HepG2 (cell line): ENCODE measurements at regions not wholly inside any gene's neighbourhood (a gene's known extent, or its start where the extent isn't known, plus 50 kb on each side); places are given as distances from the start of the nearest gene placed in this dataset.

Experiments
- ATAC-seq: fragments of 200-7000 bp; cut with Tn5 transposase; 3 replicates; pipeline ENCODE4 v1.9.1; 2020; ENCODE audit warnings: mild to moderate bottlenecking, moderate library complexity
- BruUV-seq: library from RNA; stranded (reverse); fragments of 400-500 nt; replicated peaks from 2 replicates; lab custom pipeline; 2021; lab: Mats Ljungman, UMichigan
- CTCF ChIA-PET: fragments of 300-600 bp; formaldehyde crosslinking; extraction: SDS; loops from one replicate; lab custom pipeline; 2021; ENCODE audit warnings: low total read pairs, inconsistent platforms, low intra/inter-chr PET ratio; lab: Yijun Ruan, JAX
- POLR2A ChIA-PET: fragments of 350-600 bp; sonication (Branson Sonifier 250); formaldehyde crosslinking; loops from one replicate; lab custom pipeline; 2020; ENCODE audit warnings: antibody characterized with exemption, inconsistent platforms; lab: Yijun Ruan, JAX
- DNase-seq: peaks from one replicate; pipeline ENCODE4 v3.0.0-alpha.2; 2015; ENCODE audit warnings: low spot score
- FAIRE-seq: peaks from 3 replicates; lab custom pipeline; 2011; peaks lifted over from hg19 to GRCh38; lab: Jason Lieb, UNC
- H2AFZ ChIP-seq: one replicate; pipeline ENCODE4 v1.6.1; 2011; ENCODE audit warnings: low read length, inconsistent platforms
- H3K27ac ChIP-seq: fragments of 300-600 bp; 3 replicates; pipeline ENCODE4 v1.8.0; 2011; ENCODE audit warnings: mixed run types, mild to moderate bottlenecking, mixed read lengths, low read length, inconsistent platforms; ENCODE audit not compliant: insufficient read depth; ENCODE audit errors: extremely low read length
- H3K27me3 ChIP-seq, 2 experiments: fragments of 200-600 bp in 1 of 2; 2 replicates in 1 of 2; 3 replicates in 1 of 2; pipeline versions ENCODE4 v1.6.0 to v1.8.0; 2011; ENCODE audit warnings: low read length in 2 of 2, mild to moderate bottlenecking in 2 of 2, moderate library complexity in 2 of 2, inconsistent platforms in 1 of 2; ENCODE audit not compliant: insufficient read depth in 2 of 2, control insufficient read depth in 1 of 2
- H3K36me3 ChIP-seq, 2 experiments: fragments of 200-600 bp in 1 of 2; replicated peaks in 1 of 2; 2 replicates in 1 of 2; 3 replicates in 1 of 2; pipeline versions ENCODE4 v1.5.1 to v1.8.0; 2011; ENCODE audit warnings: low read length in 2 of 2, inconsistent platforms in 1 of 2; ENCODE audit not compliant: insufficient read depth in 2 of 2, control insufficient read depth in 1 of 2
- H3K4me1 ChIP-seq: 2 replicates; pipeline ENCODE4 v1.5.1; 2012; ENCODE audit warnings: low read length, inconsistent platforms; ENCODE audit not compliant: insufficient read depth
- H3K4me2 ChIP-seq: 2 replicates; pipeline ENCODE4 v1.6.0; 2011; ENCODE audit warnings: low read depth, low read length, inconsistent platforms
- H3K4me3 ChIP-seq, 3 experiments: fragments of 200-600 bp in 1 of 3; sonication (generic), shearing (Covaris generic) in 1 of 3; replicated peaks in 1 of 3; 2 replicates each; pipeline ENCODE4 v1.5.1; 2011 to 2016; ENCODE audit warnings: low read length in 3 of 3, inconsistent platforms in 2 of 3, low read depth in 2 of 3, mild to moderate bottlenecking in 2 of 3, control low read depth in 1 of 3, mixed read lengths in 1 of 3; ENCODE audit not compliant: insufficient read depth in 1 of 3
- H3K79me2 ChIP-seq: one replicate; pipeline ENCODE4 v1.6.1; 2011; ENCODE audit warnings: low read length, inconsistent platforms; ENCODE audit not compliant: insufficient read depth
- H3K9ac ChIP-seq: 2 replicates; pipeline ENCODE4 v1.6.0; 2011; ENCODE audit warnings: mild to moderate bottlenecking, low read depth, low read length, inconsistent platforms; ENCODE audit not compliant: insufficient read depth
- H3K9me3 ChIP-seq: 2 replicates; pipeline ENCODE4 v1.5.1; 2012; ENCODE audit warnings: mild to moderate bottlenecking, low read length
- H4K20me1 ChIP-seq: 2 replicates; pipeline ENCODE4 v1.6.0; 2011; ENCODE audit warnings: inconsistent platforms, mild to moderate bottlenecking, low read length, moderate library complexity; ENCODE audit not compliant: insufficient read depth
- SUZ12 ChIP-seq: fragments of 150-350 bp; IDR thresholded peaks from 2 replicates; pipeline ENCODE4 v1.6.1; 2014; ENCODE audit warnings: low read depth, low read length
- ZBTB3 ChIP-seq: sonication (generic); formaldehyde crosslinking; IDR thresholded peaks from 2 replicates; pipeline ENCODE4 v1.4.0; 2020; ENCODE audit warnings: low read depth, mild to moderate bottlenecking, moderate library complexity, missing genetic modification reagents, borderline replicate concordance
- ZNF605 ChIP-seq: sonication (generic); formaldehyde crosslinking; IDR thresholded peaks from 2 replicates; pipeline ENCODE4 v1.8.0; 2022; ENCODE audit warnings: mild to moderate bottlenecking, missing genetic modification reagents
- ZNF850 ChIP-seq: sonication (generic); formaldehyde crosslinking; conservative IDR thresholded peaks from 2 replicates; pipeline ENCODE4 v1.9.0; 2021; ENCODE audit warnings: mild to moderate bottlenecking, missing genetic modification reagents
- WGBS: methylation state at CpG from one replicate; pipeline ENCODE4 v1.1.6; 2017; ENCODE audit warnings: low lambda C conversion rate; 5-methylcytosine and 5-hydroxymethylcytosine counted together
- in situ Hi-C: cut with HindIII; loops from 2 replicates; pipeline ENCODE4 v1.10.0; 2017; ENCODE audit warnings: low pct_unique_long_range_greater_than_20kb; ENCODE audit not compliant: extremely low pct_ligation_motif_present
- intact Hi-C: fragments of 100-400 bp; cut with micrococcal nuclease; formaldehyde crosslinking; loops from one replicate; pipeline ENCODE4 v1.10.0; 2022; ENCODE audit not compliant: unreplicated experiment
- TF ChIP-seq, protein P1 (sequence below): sonication (generic); formaldehyde crosslinking; IDR thresholded peaks from 2 replicates; pipeline ENCODE4 v1.8.1; 2022; ENCODE audit warnings: low read depth, mild to moderate bottlenecking, missing genetic modification reagents

DNA sequence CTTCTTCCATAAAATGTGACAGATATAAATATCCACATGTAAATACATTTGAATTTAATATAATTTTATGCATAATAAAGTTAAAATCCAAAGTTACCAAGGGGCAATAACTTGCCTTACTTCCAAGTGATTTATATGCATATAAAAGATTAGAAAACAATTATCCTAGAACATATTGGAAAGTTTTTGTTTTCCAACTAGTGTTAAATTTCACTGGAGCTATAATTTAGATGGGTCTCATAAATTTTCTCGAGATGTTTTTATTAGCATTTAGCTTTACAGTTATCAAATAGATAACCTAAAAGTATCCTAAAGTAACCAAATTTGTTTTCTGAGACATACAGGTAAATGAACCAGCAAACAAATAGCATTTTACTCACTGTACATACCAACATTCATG is 225.3 kb downstream of the SPRY2 start:
- H3K27ac ChIP-seq: no peak overlapping the region
- H2AFZ ChIP-seq: no peak overlapping the region
- no peaks in the 10 kb centered on the region for H3K36me3 ChIP-seq
- no peaks in the 10 kb centered on the region for H3K9me3 ChIP-seq
- FAIRE-seq: no peak
- H3K4me3 ChIP-seq: no peak overlapping the region
- in situ Hi-C loops: no loop called here
- 0% methylated on average over 1 of the region's 1 CpG for WGBS
- no peaks in the 10 kb centered on the region; a peak in 1 of 5 replicates for H3K27me3 ChIP-seq
- ATAC-seq: no peak
- H4K20me1 ChIP-seq: no peaks in the 10 kb centered on the region
- POLR2A ChIA-PET: no interaction called here
- intact Hi-C loops: no loop called here
- no peaks in the 10 kb centered on the region for H3K4me1 ChIP-seq
- BruUV-seq: no TSS peak
- TF ChIP-seq ZBTB3 (CRISPR knock-in tag) (no peak), ZNF605 (CRISPR knock-in tag) (no peak), SUZ12 (no peak)
- TF ChIP-seq, protein P1, sequence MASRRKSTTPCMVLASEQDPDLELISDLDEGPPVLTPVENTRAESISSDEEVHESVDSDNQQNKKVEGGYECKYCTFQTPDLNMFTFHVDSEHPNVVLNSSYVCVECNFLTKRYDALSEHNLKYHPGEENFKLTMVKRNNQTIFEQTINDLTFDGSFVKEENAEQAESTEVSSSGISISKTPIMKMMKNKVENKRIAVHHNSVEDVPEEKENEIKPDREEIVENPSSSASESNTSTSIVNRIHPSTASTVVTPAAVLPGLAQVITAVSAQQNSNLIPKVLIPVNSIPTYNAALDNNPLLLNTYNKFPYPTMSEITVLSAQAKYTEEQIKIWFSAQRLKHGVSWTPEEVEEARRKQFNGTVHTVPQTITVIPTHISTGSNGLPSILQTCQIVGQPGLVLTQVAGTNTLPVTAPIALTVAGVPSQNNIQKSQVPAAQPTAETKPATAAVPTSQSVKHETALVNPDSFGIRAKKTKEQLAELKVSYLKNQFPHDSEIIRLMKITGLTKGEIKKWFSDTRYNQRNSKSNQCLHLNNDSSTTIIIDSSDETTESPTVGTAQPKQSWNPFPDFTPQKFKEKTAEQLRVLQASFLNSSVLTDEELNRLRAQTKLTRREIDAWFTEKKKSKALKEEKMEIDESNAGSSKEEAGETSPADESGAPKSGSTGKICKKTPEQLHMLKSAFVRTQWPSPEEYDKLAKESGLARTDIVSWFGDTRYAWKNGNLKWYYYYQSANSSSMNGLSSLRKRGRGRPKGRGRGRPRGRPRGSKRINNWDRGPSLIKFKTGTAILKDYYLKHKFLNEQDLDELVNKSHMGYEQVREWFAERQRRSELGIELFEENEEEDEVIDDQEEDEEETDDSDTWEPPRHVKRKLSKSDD (CRISPR knock-in tag): no peak
- TF ChIP-seq, all 625 proteins: peak for 0
- no peaks in the 10 kb centered on the region for H3K79me2 ChIP-seq
- no peak for DNase-seq
- no peak overlapping the region for H3K4me2 ChIP-seq
- H3K9ac ChIP-seq: no peak overlapping the region
- CTCF ChIA-PET: no interaction called here

- Histone ChIP-seq H3K4me3 (no peak overlapping the region), H3K4me2 (no peak overlapping the region), H3K79me2 (no peaks in the 10 kb centered on the region), H3K4me1 (no peaks in the 10 kb centered on the region), H3K9ac (no peak overlapping the region), H3K27me3 (no peaks in the 10 kb centered on the region; a peak in 1 of 5 replicates), H4K20me1 (no peaks in the 10 kb centered on the region), H3K27ac (no peak overlapping the region), H3K36me3 (no peaks in the 10 kb centered on the region), H3K9me3 (no peaks in the 10 kb centered on the region), H2AFZ (no peak overlapping the region)
- DNase-seq: no peak
- intact Hi-C loops (no loop called here), in situ Hi-C loops (no loop called here)
- ChIA-PET POLR2A (no interaction called here), CTCF (no interaction called here)
- no peak for FAIRE-seq
- WGBS: 3% methylated on average over 2 of the region's 2 CpGs
- no peak for ATAC-seq
- no TSS peak for BruUV-seq
- no peak for TF ChIP-seq ZNF850 (CRISPR knock-in tag)
Observed at GRCh38 chr13:80113714-80114454, 227.0 kb downstream of the SPRY2 start.
